Type B pancreatic cell (in vitro differentiated cells): ENCODE measurements at regions not wholly inside any gene's neighbourhood (a gene's known extent, or its start where the extent isn't known, plus 50 kb on each side); places are given as distances from the start of the nearest gene placed in this dataset.

Experiments used
- DNase-seq: peaks from one replicate; pipeline ENCODE4 v3.0.0; 2021; ENCODE audit warnings: mixed read lengths; ENCODE audit not compliant: unreplicated experiment; ENCODE audit errors: extremely low spot score
- H3K27ac Mint-ChIP-seq: 2 replicates; pipeline ENCODE4 v1.8.0; 2021; ENCODE audit warnings: mild to moderate bottlenecking, mixed read lengths
- H3K27me3 Mint-ChIP-seq: 2 replicates; pipeline ENCODE4 v1.8.0; 2021; ENCODE audit warnings: mixed read lengths
- H3K36me3 Mint-ChIP-seq: 2 replicates; pipeline ENCODE4 v1.8.0; 2021; ENCODE audit warnings: mixed read lengths
- H3K4me1 Mint-ChIP-seq: one replicate; pipeline ENCODE4 v1.8.0; 2021; ENCODE audit warnings: mixed read lengths; ENCODE audit not compliant: unreplicated experiment
- H3K4me3 Mint-ChIP-seq: 2 replicates; pipeline ENCODE4 v1.8.0; 2021; ENCODE audit warnings: mild to moderate bottlenecking, mixed read lengths
- H3K9me3 Mint-ChIP-seq: 2 replicates; pipeline ENCODE4 v1.8.0; 2021; ENCODE audit warnings: mixed read lengths
- CTCF ChIP-seq: fragments of 200-600 bp; sonication (generic); conservative IDR thresholded peaks from 2 replicates; pipeline ENCODE4 v1.5.0; 2021; ENCODE audit warnings: antibody characterized with exemption, mild to moderate bottlenecking

GRCh38 chr18:27577265-27577664 lies 392.2 kb upstream of the CHST9 start:
- peaks cover 10% of the 10 kb centered on the region for H3K9me3 Mint-ChIP-seq
- no peak for TF ChIP-seq CTCF
- H3K4me1 Mint-ChIP-seq, result peaks cover 13% of the 10 kb centered on the region
- no peaks in the 10 kb centered on the region for H3K27me3 Mint-ChIP-seq
- no peaks in the 10 kb centered on the region for H3K36me3 Mint-ChIP-seq
- peak overlapping the region; percentile 57 for H3K27ac Mint-ChIP-seq
- no peak for DNase-seq
- no peak overlapping the region for H3K4me3 Mint-ChIP-seq

GRCh38 chr18:27567434-27567833 lies 382.3 kb upstream of the CHST9 start:
- H3K4me1 Mint-ChIP-seq, result no peaks in the 10 kb centered on the region

DNA sequence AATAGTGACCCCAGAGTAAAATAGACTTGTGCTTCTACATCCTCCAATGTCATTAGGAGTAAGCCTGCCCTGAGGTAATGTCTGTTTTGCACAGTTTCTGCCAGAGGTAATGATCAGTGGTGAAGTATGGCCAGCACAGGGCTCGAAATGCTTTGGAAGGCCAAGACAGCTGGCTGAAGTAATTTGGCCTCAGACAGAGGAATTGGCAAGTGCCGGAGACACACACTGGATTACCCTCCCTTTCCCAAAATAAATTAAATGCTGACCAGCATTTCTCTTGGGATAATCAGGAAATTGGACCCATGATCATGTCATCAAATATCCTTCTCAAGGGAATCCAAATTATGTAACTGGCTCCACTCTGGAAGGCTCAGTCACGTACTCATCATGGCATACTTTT lies 379.0 kb upstream of the CHST9 start:
- Mint-ChIP-seq H3K4me3 (no peak overlapping the region), H3K4me1 (peaks cover 9% of the 10 kb centered on the region), H3K9me3 (no peaks in the 10 kb centered on the region), H3K36me3 (no peaks in the 10 kb centered on the region), H3K27me3 (no peaks in the 10 kb centered on the region), H3K27ac (no peak overlapping the region)
- no peak for DNase-seq
- no peak for TF ChIP-seq CTCF

More at GRCh38 chr18:27567434-27567833, 382.3 kb upstream of the CHST9 start:
- Mint-ChIP-seq H3K4me3 (no peak overlapping the region), H3K36me3 (no peaks in the 10 kb centered on the region), H3K27me3 (no peaks in the 10 kb centered on the region), H3K27ac (no peak overlapping the region), H3K9me3 (peaks cover 5% of the 10 kb centered on the region)
- no peak for DNase-seq
- no peak for TF ChIP-seq CTCF

DNA sequence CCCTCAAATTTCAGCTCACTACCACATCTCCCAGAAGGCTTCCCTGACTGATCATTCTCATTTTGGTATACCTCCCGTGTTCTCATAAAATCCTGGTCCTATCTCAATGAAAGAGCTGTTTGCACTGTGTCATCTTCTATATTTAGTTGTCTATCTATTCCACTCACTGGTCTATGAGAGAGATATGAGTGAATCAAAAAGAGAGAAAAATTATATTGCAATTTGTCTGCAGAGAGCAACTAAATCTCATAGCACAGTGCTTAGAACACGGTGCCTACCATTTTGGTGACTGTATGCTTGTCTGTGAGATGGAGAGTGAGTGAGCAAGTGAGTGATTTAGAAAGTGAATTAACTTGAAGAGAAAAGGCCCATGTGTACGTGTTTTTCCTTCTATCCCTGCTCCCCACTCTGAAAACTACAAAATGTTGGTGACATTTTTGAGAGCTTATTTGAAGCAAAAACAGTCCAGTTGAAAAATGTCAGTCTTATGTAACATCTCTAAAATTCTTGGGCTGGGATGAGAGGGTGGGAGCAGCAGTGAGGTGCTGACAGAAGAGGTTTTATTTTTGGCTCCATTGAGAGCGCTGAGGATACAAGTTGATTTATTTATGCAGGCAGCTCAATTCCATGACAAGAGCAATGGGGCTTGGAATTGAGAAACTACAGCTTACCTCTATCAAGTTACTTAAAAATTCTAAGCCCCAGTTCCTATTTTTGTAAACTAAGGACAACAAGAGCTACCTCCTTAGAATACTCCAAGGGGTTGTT lies 373.5 kb upstream of the CHST9 start:
- peaks cover 14% of the 10 kb centered on the region for H3K4me1 Mint-ChIP-seq
- no peak overlapping the region for H3K27ac Mint-ChIP-seq
- TF ChIP-seq CTCF, result no peak

GRCh38 chr18:27556741-27557140 lies 371.6 kb upstream of the CHST9 start:
- H3K27ac Mint-ChIP-seq, result no peak overlapping the region
- TF ChIP-seq CTCF, result no peak
- H3K9me3 Mint-ChIP-seq, result peaks cover 5% of the 10 kb centered on the region
- H3K36me3 Mint-ChIP-seq, result no peaks in the 10 kb centered on the region
- H3K27me3 Mint-ChIP-seq, result no peaks in the 10 kb centered on the region
- no peak for DNase-seq
- no peak overlapping the region for H3K4me3 Mint-ChIP-seq
- peaks cover 14% of the 10 kb centered on the region for H3K4me1 Mint-ChIP-seq

More for the DNA sequence above, 373.5 kb upstream of the CHST9 start:
- Mint-ChIP-seq H3K27me3 (no peaks in the 10 kb centered on the region), H3K9me3 (peaks cover 5% of the 10 kb centered on the region), H3K4me3 (no peak overlapping the region), H3K36me3 (no peaks in the 10 kb centered on the region)
- DNase-seq, result no peak
